NCI-H1417 treated with DMSO at 0.1 percent for 48 hours (cell line): ENCODE measurements at regions not wholly inside any gene's neighbourhood (a gene's known extent, or its start where the extent isn't known, plus 50 kb on each side); places are given as distances from the start of the nearest gene placed in this dataset.
"Not testable (repeated sequence)": the region's sequence is repeated elsewhere in the genome, so short reads cannot be mapped to it uniquely, and the experiment has no call there.

ENCODE experiments used
- DNase-seq: peaks from one replicate; lab custom pipeline; 2025; lab: John Stamatoyannopoulos, UW

- not testable (repeated sequence) for DNase-seq
Observed at GRCh38 chr2:132068407-132068806, 93.3 kb downstream of the ANKRD30BL start.

GRCh38 chr2:132065391-132065790 lies 96.4 kb downstream of the ANKRD30BL start:
- DNase-seq, result not testable (repeated sequence)

GRCh38 chr2:132039609-132040236 lies 122.0 kb downstream of the ANKRD30BL start:
- DNase-seq, result not testable (repeated sequence)

- DNase-seq, result not testable (repeated sequence)
Observed at GRCh38 chr2:132038883-132039235, 122.9 kb downstream of the ANKRD30BL start.

GRCh38 chr2:132038179-132038882 lies 123.4 kb downstream of the ANKRD30BL start:
- no peak for DNase-seq

- DNase-seq, result peak; percentile 15
Observed at GRCh38 chr2:132037527-132038178, 124.1 kb downstream of the ANKRD30BL start.

GRCh38 chr2:132034646-132035045 lies 127.1 kb downstream of the ANKRD30BL start:
- DNase-seq, result no peak

- DNase-seq, result no peak
Observed at GRCh38 chr2:132033949-132034348, 127.8 kb downstream of the ANKRD30BL start.

GRCh38 chr2:132033365-132033764 lies 128.4 kb downstream of the ANKRD30BL start:
- no peak for DNase-seq

- DNase-seq, result not testable (repeated sequence)
Observed at GRCh38 chr2:132012046-132012445, 149.7 kb downstream of the ANKRD30BL start.

GRCh38 chr2:132009874-132010521 lies 151.8 kb downstream of the ANKRD30BL start:
- DNase-seq, result no peak

GRCh38 chr2:132009177-132009873 lies 152.4 kb downstream of the ANKRD30BL start:
- no peak for DNase-seq

GRCh38 chr2:131990751-131991150 lies 171.0 kb downstream of the ANKRD30BL start:
- DNase-seq, result not testable (repeated sequence)

GRCh38 chr2:131966671-131967070 lies 195.1 kb downstream of the ANKRD30BL start:
- DNase-seq, result not testable (repeated sequence)

GRCh38 chr2:131966256-131966655 lies 195.5 kb downstream of the ANKRD30BL start:
- peak; percentile 5 for DNase-seq

- DNase-seq, result not testable (repeated sequence)
Observed at GRCh38 chr2:131958019-131958609, 203.6 kb downstream of the ANKRD30BL start.

- not testable (repeated sequence) for DNase-seq
Observed at GRCh38 chr2:131948641-131949040, 213.1 kb downstream of the ANKRD30BL start.

GRCh38 chr2:131923287-131923686 lies 238.5 kb downstream of the ANKRD30BL start:
- DNase-seq, result not testable (repeated sequence)

- DNase-seq, result not testable (repeated sequence)
Observed at GRCh38 chr2:131922854-131923253, 238.9 kb downstream of the ANKRD30BL start.
